Smooth muscle cell (in vitro differentiated cells): ENCODE measurements at regions not wholly inside any gene's neighbourhood (a gene's known extent, or its start where the extent isn't known, plus 50 kb on each side); places are given as distances from the start of the nearest gene placed in this dataset.

Experiments used
- DNase-seq: peaks from one replicate; lab custom pipeline; 2025; ENCODE audit not compliant: unreplicated experiment; lab: John Stamatoyannopoulos, UW
- H2AFZ ChIP-seq: fragments of 200-600 bp; sonication (generic); 2 replicates; pipeline ENCODE4 v1.6.0; 2016; ENCODE audit warnings: antibody characterized with exemption, low read depth, mild to moderate bottlenecking
- H3F3A ChIP-seq: fragments of 200-600 bp; sonication (generic); 2 replicates; pipeline ENCODE4 v1.6.0; 2017; ENCODE audit warnings: antibody characterized with exemption, low read depth
- H3K27ac ChIP-seq: fragments of 200-600 bp; sonication (generic); 2 replicates; pipeline ENCODE4 v1.5.1; 2016; ENCODE audit warnings: low read depth, mild to moderate bottlenecking
- H3K27me3 ChIP-seq: fragments of 200-600 bp; sonication (generic); 2 replicates; pipeline ENCODE4 v1.6.1; 2016; ENCODE audit warnings: low read depth, mild to moderate bottlenecking
- H3K36me3 ChIP-seq: fragments of 200-600 bp; sonication (generic); 2 replicates; pipeline ENCODE4 v1.5.1; 2016; ENCODE audit warnings: low read depth
- H3K4me1 ChIP-seq: fragments of 200-600 bp; sonication (generic); 2 replicates; pipeline ENCODE4 v1.5.1; 2016; ENCODE audit warnings: low read depth
- H3K4me2 ChIP-seq: fragments of 200-600 bp; sonication (generic); 2 replicates; pipeline ENCODE4 v1.6.0; 2016; ENCODE audit warnings: mild to moderate bottlenecking
- H3K4me3 ChIP-seq: fragments of 200-600 bp; sonication (generic); 2 replicates; pipeline ENCODE4 v1.5.1; 2016; ENCODE audit warnings: mild to moderate bottlenecking
- H3K79me2 ChIP-seq: fragments of 200-600 bp; sonication (generic); 2 replicates; pipeline ENCODE4 v1.6.0; 2016; ENCODE audit warnings: low read depth, mild to moderate bottlenecking
- H3K9ac ChIP-seq: fragments of 200-600 bp; sonication (generic); 2 replicates; pipeline ENCODE4 v1.6.0; 2016; ENCODE audit warnings: low read depth
- H3K9me3 ChIP-seq: fragments of 200-600 bp; sonication (generic); replicated peaks from 2 replicates; pipeline ENCODE4 v1.5.1; 2016; ENCODE audit warnings: low read depth
- H4K20me1 ChIP-seq: fragments of 200-600 bp; sonication (generic); 2 replicates; pipeline ENCODE4 v1.6.0; 2016; ENCODE audit warnings: low read depth
- WGBS: methylation state at CpG from one replicate; pipeline ENCODE4 v1.1.7; 2016; ENCODE audit warnings: low lambda C conversion rate; 5-methylcytosine and 5-hydroxymethylcytosine counted together
- TF ChIP-seq, protein P1 (sequence below): fragments of 200-600 bp; sonication (generic); IDR thresholded peaks from 2 replicates; pipeline ENCODE4 v1.5.1; 2017; ENCODE audit warnings: borderline replicate concordance, mild to moderate bottlenecking, antibody characterized with exemption; ENCODE audit not compliant: insufficient read depth, poor library complexity, severe bottlenecking

- Histone ChIP-seq H3F3A (no peaks in the 10 kb centered on the region), H3K4me2 (no peak overlapping the region), H2AFZ (no peak overlapping the region), H3K27me3 (no peaks in the 10 kb centered on the region), H3K36me3 (no peaks in the 10 kb centered on the region), H3K9me3 (no peaks in the 10 kb centered on the region), H3K9ac (no peak overlapping the region), H3K79me2 (no peaks in the 10 kb centered on the region), H4K20me1 (no peaks in the 10 kb centered on the region), H3K27ac (no peak overlapping the region), H3K4me1 (no peaks in the 10 kb centered on the region), H3K4me3 (no peak overlapping the region)
- no peak for DNase-seq
- TF ChIP-seq, protein P1, sequence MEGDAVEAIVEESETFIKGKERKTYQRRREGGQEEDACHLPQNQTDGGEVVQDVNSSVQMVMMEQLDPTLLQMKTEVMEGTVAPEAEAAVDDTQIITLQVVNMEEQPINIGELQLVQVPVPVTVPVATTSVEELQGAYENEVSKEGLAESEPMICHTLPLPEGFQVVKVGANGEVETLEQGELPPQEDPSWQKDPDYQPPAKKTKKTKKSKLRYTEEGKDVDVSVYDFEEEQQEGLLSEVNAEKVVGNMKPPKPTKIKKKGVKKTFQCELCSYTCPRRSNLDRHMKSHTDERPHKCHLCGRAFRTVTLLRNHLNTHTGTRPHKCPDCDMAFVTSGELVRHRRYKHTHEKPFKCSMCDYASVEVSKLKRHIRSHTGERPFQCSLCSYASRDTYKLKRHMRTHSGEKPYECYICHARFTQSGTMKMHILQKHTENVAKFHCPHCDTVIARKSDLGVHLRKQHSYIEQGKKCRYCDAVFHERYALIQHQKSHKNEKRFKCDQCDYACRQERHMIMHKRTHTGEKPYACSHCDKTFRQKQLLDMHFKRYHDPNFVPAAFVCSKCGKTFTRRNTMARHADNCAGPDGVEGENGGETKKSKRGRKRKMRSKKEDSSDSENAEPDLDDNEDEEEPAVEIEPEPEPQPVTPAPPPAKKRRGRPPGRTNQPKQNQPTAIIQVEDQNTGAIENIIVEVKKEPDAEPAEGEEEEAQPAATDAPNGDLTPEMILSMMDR: no peak
- WGBS: 74% methylated on average over 22 of the region's 22 CpGs
Measured at GRCh38 chr10:131621784-131622624, 278.8 kb upstream of the PPP2R2D start.

- Histone ChIP-seq H4K20me1 (no peaks in the 10 kb centered on the region), H3F3A (no peaks in the 10 kb centered on the region), H2AFZ (no peak overlapping the region), H3K9ac (no peak overlapping the region), H3K36me3 (no peaks in the 10 kb centered on the region), H3K4me2 (no peak overlapping the region), H3K4me3 (no peak overlapping the region), H3K27me3 (no peaks in the 10 kb centered on the region), H3K27ac (no peak overlapping the region), H3K4me1 (no peaks in the 10 kb centered on the region), H3K9me3 (no peaks in the 10 kb centered on the region), H3K79me2 (no peaks in the 10 kb centered on the region)
- TF ChIP-seq, protein P1: no peak
- 89% methylated on average over 17 of the region's 26 CpGs for WGBS
- no peak for DNase-seq
Measured at GRCh38 chr10:131625041-131625440, 275.8 kb upstream of the PPP2R2D start.

DNA sequence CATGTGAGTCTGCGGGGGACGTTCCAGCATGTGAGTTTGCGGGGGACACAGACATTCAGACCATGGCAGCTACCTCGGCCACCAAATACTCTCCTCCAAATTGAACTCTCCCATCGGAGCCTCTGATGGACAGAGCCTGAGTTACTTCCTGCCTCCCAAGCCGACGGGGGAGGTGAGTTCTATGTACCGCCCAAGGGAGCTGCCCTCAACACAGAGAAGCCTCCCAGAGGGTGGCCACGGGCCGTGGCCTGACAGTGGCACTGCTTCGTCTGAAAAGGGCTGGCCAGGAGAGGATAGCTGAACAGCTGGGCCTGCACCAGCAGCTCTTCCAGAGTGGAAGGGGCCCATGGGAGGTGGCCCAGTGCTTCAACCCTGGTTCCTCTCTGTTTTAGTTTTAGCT is 274.5 kb upstream of the PPP2R2D start:
- Histone ChIP-seq H3K36me3 (no peaks in the 10 kb centered on the region), H3K4me3 (no peak overlapping the region), H3K9me3 (no peaks in the 10 kb centered on the region), H3F3A (no peaks in the 10 kb centered on the region), H3K9ac (no peak overlapping the region), H3K4me1 (no peaks in the 10 kb centered on the region), H4K20me1 (no peaks in the 10 kb centered on the region), H3K4me2 (no peak overlapping the region), H3K79me2 (no peaks in the 10 kb centered on the region), H2AFZ (no peak overlapping the region), H3K27ac (no peak overlapping the region), H3K27me3 (no peaks in the 10 kb centered on the region)
- TF ChIP-seq, protein P1: no peak
- WGBS: 87% methylated on average over 9 of the region's 11 CpGs
- no peak for DNase-seq
